Effector memory CD8-positive, alpha-beta T cell (primary cell): ENCODE measurements at regions not wholly inside any gene's neighbourhood (a gene's known extent, or its start where the extent isn't known, plus 50 kb on each side); places are given as distances from the start of the nearest gene placed in this dataset.

Experiments used
- ATAC-seq: fragments of 150-1000 bp; cut with Tn5 transposase; replicated peaks from 2 replicates; pipeline ENCODE4 v1.10.0; 2021; ENCODE audit warnings: mild to moderate bottlenecking, moderate library complexity
- DNase-seq, 3 experiments: peaks; one replicate each; pipeline ENCODE4 v3.0.0; 2021
- H3K27ac Mint-ChIP-seq, 2 donors: one replicate each; pipeline ENCODE4 v1.8.0; 2022; ENCODE audit warnings: mild to moderate bottlenecking in 2 of 2, mixed read lengths in 2 of 2, moderate library complexity in 2 of 2
- H3K27me3 Mint-ChIP-seq, 2 donors: one replicate each; pipeline ENCODE4 v1.8.0; 2022; ENCODE audit warnings: mixed read lengths in 2 of 2
- H3K36me3 Mint-ChIP-seq: one replicate; pipeline ENCODE4 v1.8.0; 2022; ENCODE audit warnings: mild to moderate bottlenecking, moderate library complexity, mixed read lengths; ENCODE audit not compliant: insufficient read depth
- H3K4me1 Mint-ChIP-seq, 2 donors: one replicate each; pipeline ENCODE4 v1.8.0; 2022; ENCODE audit warnings: low read depth in 2 of 2, mixed read lengths in 2 of 2
- H3K4me3 Mint-ChIP-seq, 2 donors: one replicate each; pipeline ENCODE4 v1.8.0; 2022; ENCODE audit warnings: mild to moderate bottlenecking in 2 of 2, mixed read lengths in 2 of 2, moderate library complexity in 2 of 2
- H3K9me3 Mint-ChIP-seq, 2 donors: one replicate each; pipeline ENCODE4 v1.8.0; 2022; ENCODE audit warnings: mixed read lengths in 2 of 2

GRCh38 chr12:125193376-125194152, 128.3 kb downstream of the AACS start:
- Mint-ChIP-seq H3K4me1 (peaks cover 0 to 3% of the 10 kb centered on the region in 2 donors), H3K4me3 (no peak overlapping the region), H3K36me3 (no peaks in the 10 kb centered on the region), H3K9me3 (no peaks in the 10 kb centered on the region), H3K27ac (no peak overlapping the region), H3K27me3 (peaks cover 86 to 94% of the 10 kb centered on the region in 2 donors)
- ATAC-seq (no peak), DNase-seq (no peak)

- H3K4me1 Mint-ChIP-seq, result peaks cover 0 to 3% of the 10 kb centered on the region in 2 donors
- H3K4me3 Mint-ChIP-seq, result no peak overlapping the region
- DNase-seq (no peak), ATAC-seq (no peak)
- no peaks in the 10 kb centered on the region for H3K9me3 Mint-ChIP-seq
- H3K27ac Mint-ChIP-seq, result no peak overlapping the region
- no peaks in the 10 kb centered on the region for H3K36me3 Mint-ChIP-seq
- peaks cover 85 to 94% of the 10 kb centered on the region in 2 donors for H3K27me3 Mint-ChIP-seq
Measured at GRCh38 chr12:125194163-125194773, 129.0 kb downstream of the AACS start.

- ATAC-seq, result no peak
- Mint-ChIP-seq H3K27me3 (peaks cover 85 to 94% of the 10 kb centered on the region in 2 donors), H3K4me3 (no peak overlapping the region), H3K4me1 (peaks cover 0 to 3% of the 10 kb centered on the region in 2 donors), H3K36me3 (no peaks in the 10 kb centered on the region), H3K9me3 (no peaks in the 10 kb centered on the region), H3K27ac (no peak overlapping the region)
- no peak for DNase-seq
Measured at GRCh38 chr12:125194987-125195386, 129.8 kb downstream of the AACS start.

- DNase-seq (no peak), ATAC-seq (no peak)
- Mint-ChIP-seq H3K36me3 (peaks cover 3% of the 10 kb centered on the region), H3K4me3 (no peak overlapping the region), H3K27me3 (peaks cover 78 to 94% of the 10 kb centered on the region in 2 donors), H3K4me1 (peaks cover 0 to 3% of the 10 kb centered on the region in 2 donors), H3K9me3 (no peaks in the 10 kb centered on the region), H3K27ac (no peak overlapping the region)
Measured at GRCh38 chr12:125197326-125197725, 132.1 kb downstream of the AACS start.

- Mint-ChIP-seq H3K27me3 (peaks cover 68 to 87% of the 10 kb centered on the region in 2 donors), H3K4me3 (no peak overlapping the region), H3K36me3 (peaks cover 3% of the 10 kb centered on the region), H3K4me1 (peaks cover 0 to 3% of the 10 kb centered on the region in 2 donors), H3K9me3 (no peaks in the 10 kb centered on the region), H3K27ac (no peak overlapping the region)
- ATAC-seq (no peak), DNase-seq (no peak)
Measured at GRCh38 chr12:125198652-125199051, 133.4 kb downstream of the AACS start.

GRCh38 chr12:125201090-125201489, 135.9 kb downstream of the AACS start:
- ATAC-seq (no peak), DNase-seq (no peak)
- peaks cover 3% of the 10 kb centered on the region for H3K36me3 Mint-ChIP-seq
- H3K9me3 Mint-ChIP-seq, result no peaks in the 10 kb centered on the region
- H3K27ac Mint-ChIP-seq, result no peak overlapping the region
- no peaks in the 10 kb centered on the region for H3K4me1 Mint-ChIP-seq
- peaks cover 45 to 70% of the 10 kb centered on the region in 2 donors for H3K27me3 Mint-ChIP-seq
- no peak overlapping the region for H3K4me3 Mint-ChIP-seq

GRCh38 chr12:125201940-125202339, 136.7 kb downstream of the AACS start:
- no peak for DNase-seq
- ATAC-seq, result no peak
- Mint-ChIP-seq H3K4me3 (no peak overlapping the region), H3K27ac (no peak overlapping the region), H3K27me3 (peaks cover 47 to 73% of the 10 kb centered on the region in 2 donors), H3K36me3 (peaks cover 3% of the 10 kb centered on the region), H3K9me3 (no peaks in the 10 kb centered on the region), H3K4me1 (no peaks in the 10 kb centered on the region)

- peaks cover 3% of the 10 kb centered on the region for H3K36me3 Mint-ChIP-seq
Measured at GRCh38 chr12:125202421-125202820, 137.2 kb downstream of the AACS start.

GRCh38 chr12:125203145-125203765, 138.0 kb downstream of the AACS start:
- no peak for ATAC-seq
- peaks cover 3% of the 10 kb centered on the region for H3K36me3 Mint-ChIP-seq
- H3K27ac Mint-ChIP-seq, result no peak overlapping the region
- peaks cover 35 to 72% of the 10 kb centered on the region in 2 donors for H3K27me3 Mint-ChIP-seq
- DNase-seq, result no peak
- H3K4me3 Mint-ChIP-seq, result no peak overlapping the region
- no peaks in the 10 kb centered on the region for H3K4me1 Mint-ChIP-seq
- H3K9me3 Mint-ChIP-seq, result no peaks in the 10 kb centered on the region

More at GRCh38 chr12:125202421-125202820, 137.2 kb downstream of the AACS start:
- Mint-ChIP-seq H3K4me1 (no peaks in the 10 kb centered on the region), H3K9me3 (no peaks in the 10 kb centered on the region), H3K27me3 (peaks cover 42 to 72% of the 10 kb centered on the region in 2 donors), H3K4me3 (no peak overlapping the region), H3K27ac (no peak overlapping the region)
- ATAC-seq (no peak), DNase-seq (no peak)

GRCh38 chr12:125205386-125205785, 140.2 kb downstream of the AACS start:
- peaks cover 0 to 2% of the 10 kb centered on the region in 2 donors for H3K4me1 Mint-ChIP-seq
- no peaks in the 10 kb centered on the region for H3K9me3 Mint-ChIP-seq
- ATAC-seq, result no peak
- H3K27me3 Mint-ChIP-seq, result peaks cover 35 to 72% of the 10 kb centered on the region in 2 donors
- H3K36me3 Mint-ChIP-seq, result peaks cover 2% of the 10 kb centered on the region
- H3K4me3 Mint-ChIP-seq, result no peak overlapping the region
- DNase-seq, result no peak
- no peak overlapping the region for H3K27ac Mint-ChIP-seq

GRCh38 chr12:125206711-125207110, 141.5 kb downstream of the AACS start:
- no peaks in the 10 kb centered on the region for H3K9me3 Mint-ChIP-seq
- DNase-seq, result no peak
- ATAC-seq, result no peak
- H3K4me1 Mint-ChIP-seq, result peaks cover 0 to 2% of the 10 kb centered on the region in 2 donors
- H3K36me3 Mint-ChIP-seq, result no peaks in the 10 kb centered on the region
- peaks cover 37 to 66% of the 10 kb centered on the region in 2 donors for H3K27me3 Mint-ChIP-seq
- H3K4me3 Mint-ChIP-seq, result no peak overlapping the region
- no peak overlapping the region for H3K27ac Mint-ChIP-seq

GRCh38 chr12:125208334-125208733, 143.1 kb downstream of the AACS start:
- Mint-ChIP-seq H3K27me3 (peaks cover 36 to 61% of the 10 kb centered on the region in 2 donors), H3K4me1 (peaks cover 0 to 2% of the 10 kb centered on the region in 2 donors), H3K36me3 (no peaks in the 10 kb centered on the region), H3K27ac (no peak overlapping the region), H3K4me3 (no peak overlapping the region), H3K9me3 (no peaks in the 10 kb centered on the region)
- ATAC-seq (no peak), DNase-seq (no peak)

GRCh38 chr12:125208942-125209341, 143.7 kb downstream of the AACS start:
- no peak overlapping the region for H3K4me3 Mint-ChIP-seq
- peaks cover 36 to 68% of the 10 kb centered on the region in 2 donors for H3K27me3 Mint-ChIP-seq
- H3K4me1 Mint-ChIP-seq, result peaks cover 0 to 2% of the 10 kb centered on the region in 2 donors
- no peaks in the 10 kb centered on the region for H3K9me3 Mint-ChIP-seq
- H3K27ac Mint-ChIP-seq, result no peak overlapping the region
- no peak for ATAC-seq
- no peak for DNase-seq
- no peaks in the 10 kb centered on the region for H3K36me3 Mint-ChIP-seq
